LoVo (cell line): ENCODE measurements at regions not wholly inside any gene's neighbourhood (a gene's known extent, or its start where the extent isn't known, plus 50 kb on each side); places are given as distances from the start of the nearest gene placed in this dataset.
"Not testable (repeated sequence)": the region's sequence is repeated elsewhere in the genome, so short reads cannot be mapped to it uniquely, and the experiment has no call there.

Experiments
- DNase-seq: peaks from one replicate; pipeline ENCODE4 v3.0.0-alpha.2; 2016; ENCODE audit warnings: low spot score

DNA sequence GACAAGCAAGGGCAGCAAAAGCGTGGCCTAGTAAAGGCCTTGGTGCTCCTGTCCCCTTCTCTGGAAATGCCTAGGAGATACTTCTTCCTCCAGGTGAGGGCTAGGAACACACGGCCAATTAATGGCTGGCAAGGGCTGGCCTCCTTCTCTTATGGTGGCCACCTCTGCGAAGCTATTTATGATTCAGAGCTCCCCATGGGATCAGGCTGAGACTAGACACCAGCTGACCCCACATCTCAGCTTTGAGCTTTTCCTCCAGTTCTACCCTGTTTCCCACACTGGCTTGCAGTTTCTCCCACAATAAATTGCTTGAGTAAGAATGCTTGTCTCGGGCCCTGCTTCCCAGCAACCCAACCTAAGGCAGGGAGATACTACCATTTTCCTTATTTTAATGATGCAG lies 53.7 kb downstream of the CAMK2N1 start:
- DNase-seq: no peak

DNA sequence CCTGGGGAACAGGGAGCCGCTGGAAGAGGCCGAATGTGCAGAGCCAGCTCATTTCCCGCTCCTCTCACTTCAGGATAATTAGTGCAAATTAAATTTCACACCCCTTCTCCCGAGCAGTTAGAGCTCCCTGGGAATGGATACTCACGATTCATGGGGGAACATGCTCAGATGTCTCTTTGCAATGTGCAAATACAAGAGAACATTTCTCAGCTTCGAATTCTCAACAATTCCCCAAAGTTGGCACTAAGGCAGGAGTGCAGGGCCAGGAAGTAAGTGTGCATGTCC lies 54.9 kb downstream of the CAMK2N1 start:
- no peak for DNase-seq

GRCh38 chr1:20430355-20431175 lies 55.4 kb downstream of the CAMK2N1 start:
- DNase-seq: peak; percentile 8

DNA sequence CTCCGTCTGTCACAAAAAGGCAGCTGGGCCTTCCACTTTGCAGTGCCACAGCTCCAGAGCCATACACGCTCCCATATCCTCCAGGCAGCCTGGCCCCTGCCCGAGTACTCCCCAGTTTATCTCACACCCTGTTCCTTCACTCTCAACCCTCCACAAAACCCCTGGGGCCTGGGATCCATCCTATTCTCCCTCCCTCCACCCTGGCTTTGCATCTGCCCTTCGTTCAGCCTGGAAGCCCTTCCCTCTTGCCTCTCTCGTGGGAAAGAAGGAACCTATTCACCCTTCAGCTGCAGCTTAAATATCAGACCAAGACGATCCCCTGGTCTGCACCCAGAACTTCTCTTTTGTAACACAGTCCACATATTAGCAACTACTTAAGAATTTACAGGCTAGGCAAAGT lies 56.7 kb downstream of the CAMK2N1 start:
- DNase-seq: no peak

- DNase-seq: no peak
Observed at GRCh38 chr1:20428841-20429240, 57.2 kb downstream of the CAMK2N1 start.

DNA sequence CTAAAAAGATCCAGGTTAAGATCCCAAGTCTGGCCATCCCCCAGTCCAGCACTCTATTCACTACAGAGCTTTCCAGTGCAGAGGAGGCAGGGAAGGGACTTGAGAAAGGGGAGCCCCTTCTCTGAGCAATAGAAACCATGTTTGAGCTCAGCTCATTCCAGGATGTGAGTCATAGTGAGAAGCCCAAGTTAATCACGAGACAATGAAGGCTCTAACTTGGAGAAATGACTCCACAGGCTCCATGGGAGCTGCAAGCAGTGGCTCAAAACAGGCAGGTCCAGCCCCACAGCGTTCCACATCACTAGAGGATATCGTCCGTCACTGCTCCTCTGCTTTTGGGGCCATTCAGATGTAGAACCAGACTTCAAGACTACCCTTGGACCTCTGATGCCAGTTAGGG lies 59.1 kb downstream of the CAMK2N1 start:
- DNase-seq: peak; percentile 33

GRCh38 chr1:20426371-20426770 lies 59.6 kb downstream of the CAMK2N1 start:
- no peak for DNase-seq

DNA sequence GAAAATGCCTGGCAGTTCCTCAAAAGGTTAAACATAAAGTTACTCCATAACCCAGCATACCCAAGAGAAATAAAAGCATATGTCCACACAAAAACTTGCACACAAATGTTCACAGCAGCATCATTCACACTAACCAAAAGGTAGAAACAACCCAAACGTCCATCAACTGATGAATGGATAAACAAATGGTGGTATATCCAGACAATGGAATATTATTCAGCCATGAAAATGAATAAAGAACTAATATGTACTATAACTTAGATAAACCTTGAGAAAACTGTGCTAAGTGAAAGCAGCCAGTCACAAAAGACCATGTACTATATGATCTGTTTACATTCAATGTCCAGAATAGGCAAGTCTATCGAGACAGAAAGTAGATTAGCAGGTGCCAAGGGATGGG lies 60.4 kb downstream of the CAMK2N1 start:
- no peak for DNase-seq

DNA sequence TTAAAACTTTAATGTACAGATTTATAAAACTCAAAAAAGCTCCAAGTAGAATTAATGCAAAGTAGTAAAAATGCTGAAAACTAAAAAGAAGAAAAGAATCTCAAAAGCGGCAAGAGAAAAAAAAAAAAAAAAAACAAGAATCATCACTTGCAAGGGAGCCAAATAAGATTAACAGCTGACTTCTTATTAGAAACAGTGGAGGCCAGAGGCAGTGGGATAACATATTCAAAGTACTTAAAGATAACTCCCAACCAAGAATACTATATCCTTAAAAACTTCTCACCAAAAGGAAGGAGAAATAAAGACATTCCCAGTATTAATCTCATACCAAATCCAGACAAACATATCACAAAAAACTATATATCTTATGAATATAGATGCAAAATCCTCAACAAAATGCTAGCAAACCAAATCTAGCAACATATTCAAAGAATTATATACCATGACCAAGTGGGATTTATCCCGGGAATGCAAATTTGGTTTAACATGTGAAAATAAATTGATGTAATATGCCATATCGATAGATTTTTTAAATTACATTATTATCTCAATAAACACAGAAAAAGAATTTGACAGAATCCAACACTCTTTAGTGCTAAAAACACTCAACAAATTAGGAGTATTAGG lies 62.7 kb downstream of the CAMK2N1 start:
- DNase-seq: no peak

- DNase-seq: no peak
Observed at GRCh38 chr1:20421441-20421840, 64.6 kb downstream of the CAMK2N1 start.

DNA sequence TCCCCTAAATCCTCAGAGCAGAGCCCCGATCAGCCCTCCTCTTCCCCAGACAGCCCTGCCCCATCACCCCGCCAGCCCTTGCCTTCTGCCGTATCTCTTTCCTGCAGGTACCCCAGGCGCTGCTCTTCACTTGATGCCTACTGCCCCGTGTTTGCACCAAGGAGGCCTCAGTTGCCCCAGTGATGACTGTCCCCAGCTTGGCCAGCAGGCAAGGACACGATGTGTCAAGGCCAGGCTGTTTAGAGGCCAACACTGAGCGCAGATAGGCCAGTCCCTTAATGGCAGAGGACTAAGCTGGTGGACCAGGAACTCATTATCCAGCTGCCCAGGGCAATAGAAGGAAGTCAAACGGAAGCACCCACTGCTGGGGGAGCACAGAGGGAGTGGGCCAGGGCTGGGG lies 68.4 kb downstream of the CAMK2N1 start:
- DNase-seq: no peak

DNA sequence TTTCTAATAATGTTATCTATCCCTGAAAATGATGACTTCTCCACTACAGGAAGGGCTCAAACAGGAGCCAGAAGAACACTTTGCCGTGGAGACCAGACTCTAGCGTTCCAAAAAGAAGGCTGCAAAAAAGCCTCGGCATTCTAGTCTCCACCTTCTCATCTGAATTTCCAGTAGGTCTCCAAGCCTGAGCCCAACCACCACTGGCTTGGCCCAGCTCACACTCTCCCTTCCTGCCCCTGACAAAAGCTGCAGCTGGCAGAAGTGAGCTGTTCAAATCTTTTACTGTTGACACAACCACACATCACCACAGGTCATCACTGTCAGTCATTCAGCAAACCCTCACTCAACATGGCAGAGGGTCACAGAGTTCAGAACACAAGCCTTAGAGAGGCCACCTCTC lies 69.3 kb downstream of the CAMK2N1 start:
- no peak for DNase-seq

GRCh38 chr1:20413776-20414140 lies 72.3 kb downstream of the CAMK2N1 start:
- no peak for DNase-seq

DNA sequence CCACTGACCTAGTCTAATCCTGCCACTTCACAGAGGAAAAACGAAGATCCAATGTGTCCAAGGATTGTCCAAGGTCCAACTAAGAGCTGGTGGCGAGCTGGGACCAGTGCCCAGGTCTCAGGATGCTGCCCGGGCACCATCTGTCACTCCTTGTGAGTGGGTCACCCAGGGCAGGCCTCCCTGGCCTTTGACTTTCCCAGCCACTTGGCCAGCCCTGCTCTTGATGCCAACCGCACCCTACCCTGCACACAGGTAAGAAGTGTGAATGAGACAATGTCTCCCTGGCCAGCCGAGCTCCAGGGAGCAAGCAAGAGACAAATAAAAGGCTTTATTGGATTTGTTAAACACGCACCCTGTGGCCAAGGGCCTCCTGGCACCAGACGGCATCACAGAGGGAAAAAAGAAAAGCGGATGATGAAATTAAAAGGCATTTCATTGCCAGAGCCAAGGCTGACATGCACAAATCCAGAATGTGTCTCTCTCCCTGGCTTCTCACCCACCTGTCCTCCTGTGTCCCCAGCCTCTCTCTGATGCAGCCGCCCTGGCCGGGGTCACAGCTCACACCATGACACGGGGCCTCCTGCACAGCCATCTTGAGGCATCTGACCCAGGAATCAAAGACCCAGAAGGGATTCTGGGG lies 72.8 kb downstream of the CAMK2N1 start:
- no peak for DNase-seq

DNA sequence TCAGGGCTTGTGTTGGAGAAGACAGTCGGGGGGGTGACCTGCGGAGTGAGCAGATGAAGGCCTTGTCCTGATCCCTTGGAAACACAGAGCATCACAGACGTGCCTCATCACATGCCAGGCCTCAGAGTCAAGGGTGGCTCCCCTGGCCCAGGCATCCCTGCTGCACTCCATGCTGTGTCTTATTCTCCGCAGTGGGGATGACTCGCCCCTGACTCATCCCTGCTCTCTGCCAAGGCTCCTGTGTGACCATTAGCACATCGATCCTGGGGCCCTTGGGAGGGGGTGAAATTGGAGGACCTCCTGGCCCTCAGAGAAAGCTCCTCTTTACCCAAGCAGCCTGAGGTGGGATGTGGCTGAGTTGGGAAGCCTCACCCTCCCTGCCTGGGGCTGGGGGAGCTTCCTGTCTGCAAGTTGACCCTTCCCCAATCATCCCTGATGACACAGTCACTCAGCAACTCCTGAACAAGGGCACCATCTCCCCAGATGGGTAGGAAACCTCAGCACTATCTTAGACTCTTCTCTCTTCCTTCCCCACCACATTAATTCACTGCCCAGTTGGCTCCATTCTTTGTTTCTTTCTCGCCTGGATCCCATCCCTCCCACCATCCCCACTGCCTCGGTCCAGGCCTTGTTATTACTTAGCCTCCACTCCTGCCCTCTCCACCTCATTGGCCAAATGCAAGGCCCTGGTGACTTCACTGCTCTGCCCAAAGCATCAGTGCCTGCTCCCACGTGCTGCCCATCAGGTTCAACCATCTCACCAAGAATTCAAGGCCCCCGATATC lies 74.6 kb downstream of the CAMK2N1 start:
- peak; percentile 42 for DNase-seq

- DNase-seq: no peak
Observed at GRCh38 chr1:20410503-20410902, 75.5 kb downstream of the CAMK2N1 start.

DNA sequence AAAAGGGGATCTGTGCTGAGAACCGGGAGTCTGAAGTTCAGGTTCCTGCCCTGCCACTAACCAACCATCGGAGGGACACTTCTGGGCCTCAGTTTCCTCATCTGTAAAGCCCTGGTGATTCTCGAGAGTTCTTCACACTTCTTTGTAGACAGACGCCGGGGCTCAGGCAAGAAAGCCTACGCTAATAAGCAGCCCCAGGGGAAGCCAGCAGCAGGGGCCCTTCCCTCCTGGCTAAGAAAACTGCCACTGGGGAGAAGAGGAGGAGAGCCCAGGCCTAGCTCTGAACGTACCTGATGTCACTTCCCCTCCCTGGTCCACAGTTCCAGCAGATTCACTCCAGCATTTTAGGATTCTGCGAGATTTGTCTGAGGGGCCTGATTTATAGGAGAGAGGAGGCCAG lies 76.0 kb downstream of the CAMK2N1 start:
- DNase-seq: no peak

GRCh38 chr1:20409012-20409411 lies 77.0 kb downstream of the CAMK2N1 start:
- DNase-seq: no peak

GRCh38 chr1:20408133-20408650 lies 77.8 kb downstream of the CAMK2N1 start:
- DNase-seq: not testable (repeated sequence)

DNA sequence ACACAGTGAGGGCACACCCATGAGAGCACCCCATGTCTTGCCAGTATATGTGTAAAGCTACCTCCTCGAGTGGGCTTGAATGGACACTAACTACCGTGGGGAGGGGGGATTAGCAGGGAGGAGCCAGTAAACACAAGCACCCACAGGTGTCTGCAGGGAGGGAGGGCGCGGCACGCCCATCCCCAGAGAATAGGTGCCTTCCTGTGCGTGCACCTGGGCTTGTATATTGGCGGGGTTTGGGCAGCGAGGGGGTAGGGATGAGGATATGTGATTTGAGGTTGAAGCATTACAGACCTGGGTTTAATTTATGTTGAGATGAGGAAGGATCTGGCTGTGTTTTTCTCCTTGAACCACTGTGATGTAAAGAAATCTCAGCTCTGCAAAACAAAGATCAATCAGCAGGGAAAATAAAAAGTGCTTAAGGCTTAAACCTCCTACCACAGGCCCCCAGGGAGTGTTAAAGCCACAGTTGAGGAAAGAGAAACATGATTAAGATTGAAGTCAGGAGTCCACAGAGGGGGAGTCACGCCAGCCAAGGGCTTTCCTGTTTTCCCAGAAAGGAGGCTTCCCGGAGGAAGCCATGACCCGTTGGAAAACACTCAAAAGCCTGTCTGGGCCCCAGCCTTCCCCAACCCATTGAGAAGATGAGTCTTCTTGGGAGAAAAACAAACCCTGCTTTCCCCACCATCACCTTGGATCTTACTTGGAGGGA lies 80.0 kb downstream of the CAMK2N1 start:
- no peak for DNase-seq

- no peak for DNase-seq
Observed at GRCh38 chr1:20405051-20405754, 80.8 kb downstream of the CAMK2N1 start.
